NAMALWA (cell line): ENCODE measurements at regions not wholly inside any gene's neighbourhood (a gene's known extent, or its start where the extent isn't known, plus 50 kb on each side); places are given as distances from the start of the nearest gene placed in this dataset.
"Not testable (repeated sequence)": the region's sequence is repeated elsewhere in the genome, so short reads cannot be mapped to it uniquely, and the experiment has no call there.

Experiments
- DNase-seq: peaks from one replicate; pipeline ENCODE4 v3.0.0-alpha.2; 2015; ENCODE audit warnings: low spot score

GRCh38 chr7:119886525-119886924 is 386.4 kb upstream of the KCND2 start:
- DNase-seq, result not testable (repeated sequence)

DNA sequence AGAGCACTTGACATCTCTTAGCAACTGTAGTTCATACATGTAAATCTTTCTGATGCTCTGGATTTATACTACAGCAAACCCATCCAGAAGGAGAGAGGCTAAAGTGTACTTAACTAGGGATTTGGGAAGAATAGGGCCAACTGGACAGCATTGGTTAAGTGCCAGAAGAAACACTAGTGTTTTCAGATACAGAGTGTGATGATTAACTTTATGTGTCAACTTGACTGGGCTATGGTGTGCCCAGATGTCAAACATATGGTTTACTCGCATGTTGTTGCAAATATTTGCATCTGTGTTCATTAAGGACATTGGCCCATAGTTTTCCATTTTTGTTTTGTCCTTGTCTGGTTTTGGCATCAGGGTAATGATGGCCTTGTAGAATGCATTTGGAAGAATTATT is 384.7 kb upstream of the KCND2 start:
- DNase-seq, result no peak

- no peak for DNase-seq
Measured at GRCh38 chr7:119890631-119891030, 382.3 kb upstream of the KCND2 start.

GRCh38 chr7:119895320-119895719 is 377.7 kb upstream of the KCND2 start:
- no peak for DNase-seq

DNA sequence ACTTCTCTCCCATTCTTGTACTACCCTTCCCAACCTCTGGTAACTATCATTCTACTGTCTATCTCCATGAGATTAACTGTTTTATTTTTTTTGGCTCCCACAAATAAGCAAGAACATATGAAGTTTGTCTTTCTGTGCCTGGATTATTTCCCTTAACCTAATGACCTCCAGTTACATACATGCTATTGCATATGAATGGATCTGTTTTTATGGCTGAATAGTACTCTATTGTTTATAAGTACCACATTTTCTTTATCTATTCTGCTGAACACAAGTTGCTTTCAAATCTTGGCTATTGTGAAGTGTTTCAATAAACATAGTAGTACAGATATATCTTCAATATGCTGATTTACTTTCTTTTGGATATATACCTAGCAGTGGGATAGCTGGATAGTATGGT is 376.6 kb upstream of the KCND2 start:
- DNase-seq, result no peak

DNA sequence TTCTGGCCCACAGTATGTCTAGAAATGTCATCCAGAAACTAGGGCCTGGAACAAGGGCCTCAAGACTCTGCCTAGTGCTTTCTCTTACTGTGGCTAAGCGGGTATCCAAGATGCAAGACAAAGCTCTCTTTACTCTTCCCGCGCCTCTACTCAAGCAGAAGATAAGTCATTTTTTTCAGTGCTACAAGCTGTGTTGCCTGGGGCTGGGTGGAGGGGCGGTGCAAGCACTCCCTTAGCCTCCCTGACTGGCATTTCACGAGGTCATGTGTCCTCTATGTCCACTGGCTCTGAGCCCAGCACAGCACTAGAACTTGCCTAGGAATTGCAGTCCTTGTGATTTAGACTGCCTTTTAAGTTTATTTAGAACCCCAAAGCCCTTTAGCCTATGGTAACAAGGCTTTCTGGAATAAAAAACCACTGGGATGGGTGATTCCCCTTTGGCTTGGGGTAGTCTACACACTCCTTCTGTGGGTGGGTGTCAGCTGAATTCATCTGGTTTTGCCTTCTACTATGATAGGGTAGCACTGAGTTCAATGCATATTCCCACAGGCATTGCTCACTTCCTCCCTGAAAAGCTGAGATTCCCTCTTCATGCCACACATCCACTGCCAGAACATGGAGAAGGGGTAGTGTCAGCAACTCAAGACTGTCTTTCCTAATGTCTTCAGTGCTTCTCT is 371.8 kb upstream of the KCND2 start:
- no peak for DNase-seq

GRCh38 chr7:119903085-119903484 is 369.9 kb upstream of the KCND2 start:
- no peak for DNase-seq

GRCh38 chr7:119905495-119905894 is 367.5 kb upstream of the KCND2 start:
- no peak for DNase-seq

- DNase-seq, result no peak
Measured at GRCh38 chr7:119908948-119909347, 364.0 kb upstream of the KCND2 start.

DNA sequence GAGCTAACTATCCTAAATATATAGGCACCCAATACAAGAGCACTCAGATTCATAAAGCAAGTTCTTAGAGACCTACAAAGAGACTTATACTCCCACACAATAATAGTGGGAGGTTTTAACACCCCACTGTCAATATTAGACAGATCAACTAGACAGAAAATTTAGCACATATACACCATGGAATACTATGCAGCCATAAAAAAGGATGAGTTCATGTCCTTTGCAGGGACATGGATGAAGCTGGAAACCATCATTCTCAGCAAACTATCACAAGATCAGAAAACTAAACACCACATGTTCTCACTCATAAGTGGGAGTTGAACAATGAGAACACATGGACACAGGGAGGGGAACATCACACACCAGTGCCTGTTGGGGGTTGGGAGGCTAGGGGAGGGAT is 358.9 kb upstream of the KCND2 start:
- not testable (repeated sequence) for DNase-seq

GRCh38 chr7:119916501-119916900 is 356.5 kb upstream of the KCND2 start:
- no peak for DNase-seq

DNA sequence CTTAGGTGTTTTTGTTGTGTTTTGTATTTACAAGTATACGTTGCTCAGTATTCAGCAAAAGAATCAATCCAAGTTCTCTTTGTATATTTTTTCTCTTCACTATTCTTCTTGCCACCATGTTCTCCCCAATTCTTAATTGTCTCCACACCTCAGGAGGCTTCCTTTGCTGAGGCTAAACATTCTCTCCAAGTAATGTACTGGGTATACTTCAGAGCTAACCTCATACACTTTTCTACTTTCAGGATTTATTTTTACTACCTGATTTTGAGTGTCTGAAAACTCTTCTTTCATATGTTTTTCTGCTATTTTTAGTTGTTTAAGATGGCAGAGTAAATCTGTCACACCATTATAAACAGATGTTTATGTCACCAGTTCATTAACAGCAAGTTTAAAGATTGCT is 354.8 kb upstream of the KCND2 start:
- DNase-seq, result no peak

- DNase-seq, result no peak
Measured at GRCh38 chr7:119919986-119920385, 353.0 kb upstream of the KCND2 start.

GRCh38 chr7:119925581-119926289 is 347.2 kb upstream of the KCND2 start:
- DNase-seq, result no peak

DNA sequence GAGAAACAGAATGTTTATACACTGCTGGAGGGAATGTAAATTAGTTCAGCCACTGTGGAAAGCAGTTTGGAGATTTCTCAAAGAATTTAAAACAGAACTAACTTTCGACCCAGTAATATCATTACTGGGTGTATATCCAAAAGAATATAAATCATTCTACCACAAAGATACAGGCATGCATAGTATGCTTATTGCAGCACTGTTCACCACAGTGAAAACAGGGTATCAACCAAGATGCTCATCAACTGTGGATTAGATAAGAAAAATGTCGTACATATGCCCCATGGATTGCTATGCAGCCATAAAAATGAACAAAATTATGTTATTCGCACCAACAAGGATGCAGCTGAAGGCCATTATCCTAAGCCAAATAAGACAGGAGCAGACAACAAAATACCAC is 343.1 kb upstream of the KCND2 start:
- DNase-seq, result no peak

DNA sequence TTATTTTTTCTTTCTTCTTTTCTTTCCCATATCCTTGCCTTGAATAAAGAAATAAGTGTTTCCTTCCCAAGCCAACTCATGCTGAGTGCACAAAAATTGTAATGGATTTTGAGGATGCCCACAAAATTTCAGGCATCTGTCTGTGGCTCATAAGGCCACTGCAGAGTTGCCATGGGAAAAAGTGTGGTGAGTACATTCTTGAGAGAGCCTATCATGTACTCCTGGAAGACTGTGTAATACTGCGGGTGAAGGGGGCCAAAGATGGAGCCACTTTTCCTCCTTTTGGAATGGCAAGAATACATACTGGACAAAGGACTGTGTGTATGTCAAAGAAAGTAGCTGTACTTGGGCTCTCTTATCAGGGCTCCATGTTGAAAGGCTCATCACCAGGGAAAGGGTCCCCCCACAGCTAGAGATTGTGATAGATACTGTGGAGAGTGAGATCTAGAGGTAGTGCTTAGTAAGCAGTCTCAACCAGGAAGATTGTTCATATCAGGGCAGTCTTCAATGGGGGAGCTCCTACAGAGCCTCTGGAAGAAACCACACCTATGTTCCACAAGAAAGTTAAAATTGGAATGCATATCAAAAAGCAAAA is 341.6 kb upstream of the KCND2 start:
- DNase-seq, result no peak

DNA sequence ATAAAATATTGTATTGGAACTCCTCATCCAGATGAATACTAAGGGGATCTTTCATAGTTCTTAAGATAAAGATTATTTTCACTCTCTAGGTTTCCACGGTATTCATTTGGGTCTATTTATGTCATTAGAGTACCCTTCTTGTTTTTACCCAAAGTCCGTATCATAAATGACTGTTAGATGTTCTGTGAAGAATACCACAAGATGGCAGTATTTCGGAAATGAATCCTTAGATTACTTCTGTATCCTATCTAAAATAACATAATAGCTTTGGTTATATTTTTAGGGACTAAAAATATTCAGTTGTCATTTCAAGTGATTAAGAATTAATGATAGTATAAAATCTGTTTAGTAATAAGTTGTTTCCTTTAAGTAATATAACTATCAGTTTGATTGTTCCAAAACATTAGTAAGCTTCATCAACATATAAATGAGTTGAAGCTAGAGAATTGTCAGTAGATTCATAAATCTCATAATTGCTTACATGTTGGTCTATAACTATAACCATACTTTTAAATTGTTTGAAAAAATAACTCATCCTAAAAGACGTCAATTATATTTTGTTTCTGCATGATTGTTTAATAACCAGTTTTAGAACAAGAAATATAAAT is 337.5 kb upstream of the KCND2 start:
- DNase-seq, result peak; percentile 65

- DNase-seq, result no peak
Measured at GRCh38 chr7:119936836-119937235, 336.1 kb upstream of the KCND2 start.

- DNase-seq, result no peak
Measured at GRCh38 chr7:119937745-119938144, 335.2 kb upstream of the KCND2 start.

- DNase-seq, result peak; percentile 18
Measured at GRCh38 chr7:119943942-119944600, 328.9 kb upstream of the KCND2 start.

DNA sequence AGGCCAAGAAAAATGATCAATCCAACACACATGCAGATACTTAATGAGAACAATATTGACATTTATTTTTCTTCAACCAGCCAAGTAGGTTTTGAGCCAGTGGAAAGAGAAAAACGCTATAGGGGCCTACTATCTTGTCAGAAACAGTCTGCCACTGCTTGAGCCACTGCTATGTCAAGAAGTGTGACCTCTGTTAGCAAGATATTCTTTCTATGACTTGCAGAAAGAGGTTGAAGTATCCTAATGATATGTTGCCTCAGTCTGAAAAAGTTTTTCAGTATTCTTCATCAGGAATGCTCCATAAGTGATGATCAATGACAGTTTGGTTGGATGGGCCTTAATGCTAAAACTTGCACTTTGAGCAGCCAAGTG is 328.4 kb upstream of the KCND2 start:
- DNase-seq, result no peak

GRCh38 chr7:119945822-119946221 is 327.2 kb upstream of the KCND2 start:
- DNase-seq, result no peak

DNA sequence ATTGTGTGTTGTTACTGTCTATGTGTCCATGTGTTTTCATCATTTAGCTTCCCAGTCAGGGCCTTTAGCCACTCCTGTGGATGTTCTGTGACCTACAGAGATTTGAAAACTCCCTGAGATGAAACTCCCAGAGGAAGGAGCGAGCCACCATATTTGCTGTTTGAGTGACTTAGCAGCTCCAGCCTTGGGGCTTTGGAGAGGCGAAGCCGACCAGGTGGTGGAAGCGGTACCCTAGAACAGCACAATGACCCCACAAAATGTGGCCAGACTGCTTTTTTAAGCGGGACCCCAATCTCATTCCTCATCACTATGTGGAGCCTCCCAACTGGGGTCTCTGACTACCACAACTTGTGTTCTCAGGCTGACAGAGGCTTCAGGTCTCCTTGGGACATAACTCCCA is 323.9 kb upstream of the KCND2 start:
- no peak for DNase-seq
